NCI-H1436 (cell line): ENCODE measurements at regions not wholly inside any gene's neighbourhood (a gene's known extent, or its start where the extent isn't known, plus 50 kb on each side); places are given as distances from the start of the nearest gene placed in this dataset.
A peak's percentile ranks its signal among the peaks of the same experiment; 100 is the strongest.

Source experiments
- DNase-seq: peaks from one replicate; lab custom pipeline; 2025; lab: John Stamatoyannopoulos, UW

- no peak for DNase-seq
Measured at GRCh38 chr17:77684803-77685798, 273.4 kb upstream of the TNRC6C start.

- DNase-seq = no peak
Measured at GRCh38 chr17:77685881-77686486, 272.5 kb upstream of the TNRC6C start.

DNA sequence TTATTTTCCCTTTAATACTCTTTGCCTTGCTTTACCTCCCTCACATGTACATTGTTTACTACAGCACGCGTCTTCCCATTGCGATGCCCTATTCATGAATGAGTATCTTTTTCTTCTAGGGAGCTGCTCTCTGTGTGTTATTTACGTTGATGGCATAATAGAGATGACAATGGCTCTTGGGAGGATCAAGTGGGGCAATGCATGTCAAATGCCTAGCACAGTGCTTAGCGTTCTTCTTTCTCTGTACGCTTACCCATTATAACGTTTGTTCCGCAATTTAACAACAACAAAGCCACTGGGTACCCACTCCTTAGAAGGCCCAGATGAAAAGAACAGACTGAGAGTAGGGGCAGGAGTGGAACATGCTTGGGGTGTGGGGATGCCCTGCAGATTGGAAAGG, 271.6 kb upstream of the TNRC6C start:
- no peak for DNase-seq

DNA sequence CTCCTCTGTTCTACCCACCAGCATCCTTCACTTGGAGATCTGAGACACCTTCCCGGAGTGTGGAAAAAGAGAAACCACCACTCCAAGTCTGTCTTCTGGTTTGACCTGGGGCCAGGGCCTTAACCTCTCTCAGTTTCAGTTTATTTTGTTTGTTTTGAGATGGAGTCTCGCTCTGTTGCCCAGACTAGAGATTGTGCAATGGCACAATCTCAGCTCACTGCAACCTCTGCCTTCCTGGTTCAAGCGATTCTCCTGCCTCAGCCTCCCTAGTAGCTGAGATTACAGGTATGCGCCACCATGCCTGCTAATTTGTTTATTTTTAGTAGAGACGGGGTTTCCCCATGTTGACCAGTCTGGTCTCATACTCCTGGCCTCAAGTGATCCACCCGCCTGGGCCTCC, 271.1 kb upstream of the TNRC6C start:
- DNase-seq = no peak

DNA sequence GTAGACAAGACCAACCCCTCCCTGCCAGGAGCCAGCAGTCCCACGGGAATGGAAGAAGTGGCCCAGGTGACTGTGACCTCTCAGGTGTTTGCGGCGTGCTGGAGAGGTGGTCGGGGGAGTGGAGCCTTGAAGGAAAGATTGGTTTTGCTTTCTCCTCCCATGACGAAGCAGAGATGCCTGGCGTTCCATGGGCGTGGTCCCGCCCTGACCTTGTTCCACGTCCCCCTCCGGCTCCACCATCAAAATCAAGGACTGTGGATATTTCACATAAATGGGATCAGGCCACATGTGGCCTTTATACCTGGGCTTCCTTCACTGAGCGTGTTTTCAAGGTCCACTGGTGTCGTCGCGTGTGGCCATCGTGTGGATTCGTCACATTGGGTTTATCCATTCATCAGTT, 270.6 kb upstream of the TNRC6C start:
- no peak for DNase-seq

GRCh38 chr17:77688369-77688768, 270.1 kb upstream of the TNRC6C start:
- DNase-seq = no peak

- DNase-seq = no peak
Measured at GRCh38 chr17:77690271-77691161, 268.0 kb upstream of the TNRC6C start.

GRCh38 chr17:77691216-77692085, 267.1 kb upstream of the TNRC6C start:
- DNase-seq = no peak

DNA sequence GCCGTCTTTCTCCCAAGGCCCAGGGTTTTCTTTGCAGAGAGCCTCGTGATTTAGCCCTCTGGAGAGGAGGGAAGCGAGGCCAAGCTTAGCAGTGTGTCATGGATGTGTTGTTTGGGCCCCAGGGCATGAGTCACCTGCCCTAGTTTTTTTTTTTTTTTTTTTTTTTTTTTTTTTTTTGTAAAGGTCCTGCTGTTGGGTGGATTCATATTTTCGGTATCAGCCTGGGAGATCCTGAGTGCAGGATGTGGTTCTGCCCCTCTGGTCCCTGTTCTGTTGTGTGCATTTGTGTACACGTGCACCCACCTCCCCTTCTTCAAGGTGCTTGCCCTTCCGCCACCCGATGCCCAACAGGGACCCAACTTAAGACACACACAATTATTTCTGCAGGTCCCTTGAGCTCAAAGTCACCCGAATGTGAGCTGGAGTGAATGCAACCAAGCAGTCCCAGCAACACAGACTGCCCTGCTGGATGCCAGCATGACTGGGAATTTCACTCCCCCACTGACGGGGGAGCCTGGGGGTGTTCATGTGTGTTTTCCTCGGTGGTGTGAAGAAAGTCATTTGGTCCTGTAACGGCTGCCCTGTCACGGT, 265.8 kb upstream of the TNRC6C start:
- DNase-seq = no peak

DNA sequence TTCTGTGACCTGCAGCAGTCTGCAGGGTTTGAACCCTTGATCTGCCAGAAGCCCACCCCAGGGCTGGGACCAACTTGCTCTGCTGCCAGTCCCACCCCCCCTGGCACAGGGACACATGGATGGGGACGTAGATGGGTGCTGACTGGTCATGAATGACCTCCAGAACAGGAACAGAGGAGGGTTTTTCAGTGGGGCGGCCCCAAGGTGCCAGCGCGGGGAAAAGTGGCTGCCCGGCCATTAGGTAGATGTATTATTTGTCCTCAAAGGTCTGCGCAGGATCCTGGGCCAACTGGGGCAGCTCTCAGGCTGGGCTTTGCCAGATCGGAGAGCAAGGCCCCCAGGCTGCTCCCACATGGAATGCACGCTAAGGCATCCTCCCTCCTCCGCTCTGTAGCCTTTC, 265.2 kb upstream of the TNRC6C start:
- DNase-seq = no peak

GRCh38 chr17:77693776-77694175, 264.7 kb upstream of the TNRC6C start:
- no peak for DNase-seq

DNA sequence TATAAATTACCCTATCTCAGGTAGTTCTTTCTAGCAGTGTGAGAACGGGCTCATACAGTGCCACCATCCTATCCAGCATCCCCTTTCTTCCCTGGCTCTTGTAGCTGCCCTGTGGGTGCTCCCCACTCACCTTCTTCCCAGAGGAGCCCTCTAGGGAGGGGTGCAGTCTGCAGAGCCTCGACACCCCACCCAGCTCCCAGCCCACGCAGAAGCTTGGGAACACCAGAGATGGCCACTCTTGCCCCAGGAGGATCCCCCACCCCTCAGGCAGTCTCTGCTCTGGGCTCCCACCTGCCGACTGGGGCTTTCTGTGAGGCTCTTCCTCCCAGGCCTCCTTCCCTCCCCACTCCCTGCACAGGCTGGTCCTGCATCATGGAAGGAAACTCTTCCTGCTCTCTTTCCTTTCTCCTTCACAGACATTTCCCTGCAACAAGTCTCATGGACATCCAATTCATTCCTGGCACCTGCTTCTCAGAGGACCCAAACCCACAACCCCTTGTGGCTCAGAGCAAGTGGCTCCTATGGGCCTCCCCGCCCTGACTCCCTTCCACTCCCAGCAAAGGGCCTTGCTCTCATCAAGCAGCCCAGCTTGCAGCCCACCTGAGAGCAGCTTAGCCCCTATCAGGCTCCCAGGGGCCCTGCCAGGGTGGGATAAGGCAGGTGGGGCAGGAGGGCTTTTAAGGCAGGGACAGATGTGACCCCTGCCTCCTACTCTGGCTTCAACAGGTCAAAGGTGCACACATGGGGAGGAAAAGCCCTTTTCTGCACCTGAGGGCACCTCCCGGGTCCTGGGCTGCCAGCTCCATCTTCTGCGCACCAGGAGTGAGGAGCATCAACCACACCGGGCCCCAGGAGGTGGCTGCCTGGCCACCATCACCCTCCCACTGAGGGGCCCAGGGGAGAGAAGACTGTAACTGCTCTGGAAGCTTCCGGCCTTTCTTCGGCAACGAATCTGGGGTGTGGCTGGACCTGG, 263.8 kb upstream of the TNRC6C start:
- DNase-seq = no peak

- no peak for DNase-seq
Measured at GRCh38 chr17:77695386-77695785, 263.1 kb upstream of the TNRC6C start.

- DNase-seq = peak; percentile 56
Measured at GRCh38 chr17:77696151-77696720, 262.3 kb upstream of the TNRC6C start.

GRCh38 chr17:77696721-77697460, 261.6 kb upstream of the TNRC6C start:
- peak; percentile 56 for DNase-seq

DNA sequence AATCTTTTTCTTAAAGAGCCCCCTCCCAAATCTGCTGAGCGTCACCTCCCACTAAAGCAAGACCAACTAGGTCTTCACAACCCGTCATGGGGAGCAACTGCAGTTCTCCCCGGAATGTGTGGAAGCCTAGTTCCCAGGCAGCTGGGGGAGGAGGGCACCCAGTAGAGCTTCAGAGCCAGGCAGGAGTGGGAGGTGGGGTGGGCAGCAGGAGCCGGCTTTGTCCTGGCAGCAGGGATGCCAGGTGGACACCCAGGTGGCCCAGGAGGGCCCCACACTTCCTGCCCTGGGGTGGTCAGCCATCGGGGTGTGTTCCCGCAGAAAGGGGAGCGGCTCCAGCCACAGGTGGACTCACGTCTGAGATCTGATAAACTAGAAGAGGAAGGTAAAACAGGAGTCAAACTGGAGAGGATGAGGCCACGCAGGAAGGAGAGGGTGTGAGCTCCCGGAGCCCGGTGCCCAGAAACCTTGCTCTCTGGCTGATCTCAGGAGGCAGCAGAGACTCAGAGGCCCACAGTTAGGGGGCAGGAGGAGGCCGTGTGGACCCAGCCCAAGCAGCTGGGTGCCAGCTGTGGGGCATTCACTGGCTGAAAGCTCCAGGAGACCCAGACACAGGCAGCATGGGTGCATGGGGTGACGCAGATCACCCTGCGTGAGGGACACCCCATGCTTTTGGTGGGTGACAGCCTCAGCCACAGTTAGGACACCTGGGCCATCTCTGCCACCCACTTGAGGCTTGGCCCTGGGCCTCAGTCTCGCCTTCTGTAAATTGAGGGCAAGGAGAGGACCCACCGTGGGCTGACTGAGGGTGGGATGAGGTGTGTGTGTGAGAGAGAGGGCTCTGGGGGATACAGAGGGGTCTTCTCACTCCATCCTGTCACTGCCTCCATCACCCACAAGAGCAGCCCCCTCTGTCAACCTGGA, 260.8 kb upstream of the TNRC6C start:
- no peak for DNase-seq

DNA sequence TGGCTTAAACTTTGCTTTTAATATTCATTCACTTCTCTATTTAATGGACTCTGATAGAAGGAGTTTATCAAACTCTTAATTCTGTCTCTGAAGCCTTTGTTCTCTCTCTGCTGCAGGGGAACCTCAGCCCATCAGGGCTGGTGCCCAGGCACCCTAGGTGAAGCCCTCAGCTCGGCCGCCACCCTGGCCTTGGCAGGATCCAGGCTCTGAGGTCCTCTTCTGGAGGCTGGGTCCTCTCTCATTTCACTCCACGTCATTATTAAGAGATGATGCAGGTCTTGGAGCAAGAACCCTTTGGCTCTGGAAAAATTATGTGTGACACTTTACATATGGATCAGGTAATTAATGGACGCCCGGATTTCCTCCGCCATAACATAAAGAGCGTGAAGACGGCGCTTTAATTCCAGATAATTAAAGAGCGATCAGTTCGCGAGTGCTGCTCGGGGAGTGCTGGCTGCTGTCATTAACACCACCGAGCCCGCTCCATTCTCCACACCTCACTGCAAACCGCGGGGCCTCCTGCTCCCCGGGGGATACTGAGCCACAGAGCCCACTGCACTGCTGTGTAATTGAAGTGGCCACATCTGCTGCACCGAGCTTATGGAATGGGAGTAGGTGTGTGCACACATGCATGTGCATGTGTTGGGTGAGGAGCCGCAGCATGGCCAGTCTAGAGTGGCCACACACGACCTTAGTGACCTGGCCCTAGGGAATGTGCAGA, 259.4 kb upstream of the TNRC6C start:
- DNase-seq = peak; percentile 42
